ENCODE measurements at regions not wholly inside any gene's neighbourhood (a gene's known extent, or its start where the extent isn't known, plus 50 kb on each side); places are given as distances from the start of the nearest gene placed in this dataset.

DNA sequence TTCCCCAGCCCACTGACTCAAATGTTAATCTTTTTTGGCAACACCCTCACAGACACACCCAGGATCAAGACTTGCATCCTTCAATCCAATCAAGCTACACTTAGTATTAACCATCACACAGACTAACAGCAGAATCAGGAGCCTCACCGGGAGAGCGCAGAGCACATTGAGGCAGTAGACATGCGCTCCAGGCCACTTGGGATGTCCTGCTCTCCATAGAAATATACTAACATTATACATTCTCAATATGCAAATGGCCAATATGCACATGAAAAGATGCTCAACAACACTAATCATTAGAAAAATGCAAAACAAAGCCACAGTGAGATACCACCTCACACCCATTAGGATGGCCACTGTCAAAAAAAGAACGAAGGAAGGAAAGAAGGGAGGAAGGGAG, 135.0 kb upstream of the KCNE2 start:
- CTCF ChIA-PET (ENCODE audit: partially characterized antibody): interaction anchor here (1.2 to 1.3 kb wide), 2 partner anchors 14 to 95 kb away, joined by 3 read pairs; no protein-coding TSS in a partner anchor
- no peak overlapping the region for H3K23ac ChIP-seq (ENCODE audit: insufficient read length)
- no peak overlapping the region for H3K56ac ChIP-seq (replicated peaks; ENCODE audit: insufficient read length, low read depth, low read length)
- H3K27me3 ChIP-seq (replicated peaks in 1 of 4; ENCODE audit: control insufficient read depth in 3 of 4, extremely low read depth in 1 of 4, insufficient read depth in 3 of 4, low read length in 3 of 4): no peaks in the 10 kb centered on the region
- no peak overlapping the region for H2BK20ac ChIP-seq (ENCODE audit: low read length)
- H3K79me1 ChIP-seq (ENCODE audit: low read depth, low read length): no peaks in the 10 kb centered on the region
- no peak overlapping the region for H3K4me2 ChIP-seq (ENCODE audit: insufficient read depth in 1 of 2, low read depth in 2 of 2, low read length in 2 of 2)
- H4K8ac ChIP-seq (ENCODE audit: extremely low read depth, insufficient read depth, low read length): no peak overlapping the region
- WGBS, 2 experiments (ENCODE audit: extremely low coverage in 1 of 2, insufficient coverage in 1 of 2, insufficient read length in 1 of 2, insufficient replicate concordance in 2 of 2, low coverage in 1 of 2, low lambda C conversion rate in 2 of 2, missing lambda C conversion rate in 1 of 2): 82% methylated on average over 4 of the region's 4 CpGs; no CpG with 5 or more reads in 1 of the 2 experiments
- H4K5ac ChIP-seq (ENCODE audit: insufficient read length, low read depth, low read length): no peak overlapping the region
- H2AFZ ChIP-seq (ENCODE audit: low read length): no peak overlapping the region
- no peak overlapping the region for H2BK12ac ChIP-seq (ENCODE audit: low read depth, low read length)
- DNase-seq (ENCODE audit: low read depth in 1 of 2, low spot score in 2 of 2): no peak
- H2BK15ac ChIP-seq (ENCODE audit: low read length): no peak overlapping the region
- H3K9me3 ChIP-seq (ENCODE audit: insufficient read depth in 2 of 2, low read depth in 1 of 2, low read length in 1 of 2): no peaks in the 10 kb centered on the region; a peak in 1 of 4 replicates
- no peak overlapping the region for H3K14ac ChIP-seq (ENCODE audit: insufficient read length)
- POLR2A ChIA-PET (ENCODE audit: partially characterized antibody): no interaction called here
- H2BK120ac ChIP-seq (replicated peaks; ENCODE audit: low read depth, low read length): no peak overlapping the region
- H3K4me3 ChIP-seq (ENCODE audit: extremely low read depth in 1 of 4, insufficient read depth in 2 of 4, low read depth in 3 of 4, low read length in 4 of 4): no peak overlapping the region
- H3K4ac ChIP-seq (replicated peaks; ENCODE audit: insufficient read length, low read depth, low read length): no peak overlapping the region
- no peak overlapping the region for H2AK5ac ChIP-seq (ENCODE audit: low read depth, low read length)
- TF ChIP-seq TEAD4 (IDR thresholded peaks at IDR 0.05; ENCODE audit: low read depth, low read length): no peak
- no peak for TF ChIP-seq POU5F1 (IDR thresholded peaks at IDR 0.05; ENCODE audit: low read depth, low read length)
- no peaks in the 10 kb centered on the region for H3K79me2 ChIP-seq (ENCODE audit: control insufficient read depth in 1 of 2, insufficient read depth in 2 of 2, low read length in 2 of 2)
- H2BK5ac ChIP-seq (ENCODE audit: low read depth, low read length): no peak overlapping the region
- no peak overlapping the region for H3K27ac ChIP-seq (ENCODE audit: low read depth, low read length)
- no peaks in the 10 kb centered on the region for H3K23me2 ChIP-seq (ENCODE audit: low read depth, low read length)
- H3K9ac ChIP-seq (replicated peaks in 1 of 4; ENCODE audit: extremely low read depth in 1 of 4, low read depth in 3 of 4, low read length in 3 of 4): no peak overlapping the region
- H4K20me1 ChIP-seq (replicated peaks in 1 of 2; ENCODE audit: control insufficient read depth in 1 of 2, insufficient read depth in 2 of 2, low read length in 2 of 2): no peaks in the 10 kb centered on the region
- H4K91ac ChIP-seq (replicated peaks; ENCODE audit: insufficient read length, low read length): no peak overlapping the region
- H3K18ac ChIP-seq (ENCODE audit: extremely low read depth, low read length): no peak overlapping the region
- no peaks in the 10 kb centered on the region for H3K36me3 ChIP-seq (ENCODE audit: control insufficient read depth in 2 of 4, insufficient read depth in 4 of 4, low read length in 3 of 4)
- H3K4me1 ChIP-seq (replicated peaks in 1 of 4; ENCODE audit: control insufficient read depth in 3 of 4, insufficient read depth in 4 of 4, low read length in 3 of 4): peaks cover 0 to 2% (median 0%) of the 10 kb centered on the region in 4 experiments; a peak in 2 of 7 replicates
- no peak for FAIRE-seq

Measured in H1 (cell line).